HCT116 (cell line): ENCODE measurements at regions not wholly inside any gene's neighbourhood (a gene's known extent, or its start where the extent isn't known, plus 50 kb on each side); places are given as distances from the start of the nearest gene placed in this dataset.

Experiments used
- ATAC-seq: fragments of 200-7000 bp; cut with Tn5 transposase; 2 replicates; pipeline ENCODE4 v1.9.1; 2020; ENCODE audit warnings: mild to moderate bottlenecking, moderate library complexity
- BruUV-seq: library from RNA; stranded (reverse); fragments of 400-500 nt; replicated peaks from 2 replicates; lab custom pipeline; 2021; lab: Mats Ljungman, UMichigan
- CTCF ChIA-PET: fragments of 300-600 bp; sonication (Branson Sonifier 250); formaldehyde crosslinking; loops from one replicate; lab custom pipeline; 2021; ENCODE audit warnings: antibody characterized with exemption; lab: Charles Lee
- POLR2A ChIA-PET: fragments of 300-600, 350-600 bp; sonication (Branson Sonifier 250); formaldehyde crosslinking; loops from one replicate; lab custom pipeline; 2021; ENCODE audit warnings: antibody characterized with exemption; lab: Charles Lee
- RAD21 ChIA-PET, 2 experiments: fragments of 300-600 bp; sonication (Branson Sonifier 250); formaldehyde crosslinking; loops; one replicate each; lab custom pipeline; 2023; ENCODE audit warnings: low total read pairs in 2 of 2; ENCODE audit not compliant: uncharacterized antibody in 2 of 2, unreplicated experiment in 2 of 2, low non-redundant PET in 1 of 2; lab: Charles Lee
- DNase-seq: peaks from one replicate; pipeline ENCODE4 v3.0.0-alpha.2; 2010; ENCODE audit warnings: low read depth, low spot score
- H2AFZ ChIP-seq: fragments of 200-600 bp; shearing (Covaris generic), sonication (generic); 2 replicates; pipeline ENCODE4 v1.6.1; 2017; ENCODE audit warnings: low read depth, mixed run types, mixed read lengths, antibody characterized with exemption, low read length; ENCODE audit not compliant: poor library complexity, severe bottlenecking
- H3K27ac ChIP-seq: 2 replicates; pipeline ENCODE4 v1.5.1; 2012; ENCODE audit warnings: low read depth, low read length
- H3K27me3 ChIP-seq: fragments of 200-600 bp; sonication (generic); 2 replicates; pipeline ENCODE4 v1.6.1; 2016; ENCODE audit warnings: mixed run types, low read length, mixed read lengths; ENCODE audit not compliant: insufficient read depth
- H3K36me3 ChIP-seq, 2 experiments: fragments of 200-500 bp in 1 of 2; fragments of 200-600 bp in 1 of 2; sonication (Bioruptor generic) in 1 of 2; sonication (generic) in 1 of 2; 2 replicates each; pipeline versions ENCODE4 v1.5.1 to v1.6.1; 2014 to 2016; ENCODE audit warnings: low read length in 2 of 2, inconsistent platforms in 1 of 2, mixed read lengths in 1 of 2, mixed run types in 1 of 2; ENCODE audit not compliant: insufficient read depth in 2 of 2, control insufficient read depth in 1 of 2
- H3K4me1 ChIP-seq, 2 experiments: fragments of 200-600 bp in 1 of 2; sonication (generic) in 1 of 2; 2 replicates each; pipeline versions ENCODE4 v1.5.1 to v1.6.1; 2012 to 2017; ENCODE audit warnings: low read length in 2 of 2, inconsistent platforms in 1 of 2, mild to moderate bottlenecking in 1 of 2, mixed read lengths in 1 of 2, mixed run types in 1 of 2, moderate library complexity in 1 of 2; ENCODE audit not compliant: insufficient read depth in 2 of 2, control insufficient read depth in 1 of 2
- H3K4me2 ChIP-seq: fragments of 200-600 bp; sonication (generic); 2 replicates; pipeline ENCODE4 v1.6.1; 2017; ENCODE audit warnings: mixed run types, low read length, mixed read lengths
- H3K4me3 ChIP-seq, 2 experiments: fragments of 200-600 bp in 1 of 2; sonication (generic) in 1 of 2; replicated peaks in 1 of 2; 2 replicates each; pipeline ENCODE4 v1.5.1; 2011 to 2016; ENCODE audit warnings: low read length in 2 of 2, control low read depth in 1 of 2, low read depth in 1 of 2, mild to moderate bottlenecking in 1 of 2, mixed read lengths in 1 of 2, mixed run types in 1 of 2
- H3K79me2 ChIP-seq: fragments of 200-600 bp; sonication (generic); 2 replicates; pipeline ENCODE4 v1.6.1; 2017; ENCODE audit warnings: mild to moderate bottlenecking, mixed run types, low read length, moderate library complexity, mixed read lengths; ENCODE audit not compliant: insufficient read depth
- H3K9ac ChIP-seq: fragments of 200-600 bp; sonication (generic); 2 replicates; pipeline ENCODE4 v1.6.1; 2016; ENCODE audit warnings: low read length, mixed read lengths
- H3K9me2 ChIP-seq: fragments of 200-600 bp; sonication (generic), shearing (Covaris generic); 2 replicates; pipeline ENCODE4 v1.6.1; 2017; ENCODE audit warnings: mixed run types, mild to moderate bottlenecking, moderate library complexity; ENCODE audit not compliant: insufficient read depth
- H3K9me3 ChIP-seq, 2 experiments: fragments of 200-500 bp in 1 of 2; fragments of 200-600 bp in 1 of 2; sonication (Bioruptor generic) in 1 of 2; sonication (generic) in 1 of 2; 2 replicates each; pipeline ENCODE4 v1.6.1; 2014 to 2017; ENCODE audit warnings: low read length in 2 of 2, mixed read lengths in 2 of 2, inconsistent platforms in 1 of 2, low read depth in 1 of 2, mild to moderate bottlenecking in 1 of 2, mixed run types in 1 of 2, moderate library complexity in 1 of 2; ENCODE audit not compliant: control insufficient read depth in 1 of 2, insufficient read depth in 1 of 2
- H4K20me1 ChIP-seq: fragments of 200-600 bp; sonication (generic), shearing (Covaris generic); 2 replicates; pipeline ENCODE4 v1.6.1; 2017; ENCODE audit warnings: mixed run types, mild to moderate bottlenecking, moderate library complexity; ENCODE audit not compliant: insufficient read depth
- CTCF ChIP-seq, 3 experiments: fragments of 200-600 bp in 1 of 3; sonication (generic) in 1 of 3; IDR thresholded peaks in 2 of 3; conservative IDR thresholded peaks in 1 of 3; 2 replicates each; pipeline ENCODE4 v1.5.1; 2012 to 2017; ENCODE audit warnings: low read depth in 2 of 3, low read length in 2 of 3, antibody characterized with exemption in 1 of 3, borderline replicate concordance in 1 of 3, control low read depth in 1 of 3, mild to moderate bottlenecking in 1 of 3, mixed read lengths in 1 of 3, mixed run types in 1 of 3, moderate library complexity in 1 of 3; ENCODE audit not compliant: insufficient read depth in 1 of 3
- EZH2 ChIP-seq: fragments of 200-600 bp; sonication (generic); IDR thresholded peaks from 2 replicates; pipeline ENCODE4 v1.6.1; 2017; ENCODE audit warnings: antibody characterized with exemption, mixed run types
- JUND ChIP-seq: IDR thresholded peaks from 2 replicates; pipeline ENCODE4 v1.6.1; 2012
- RAD21 ChIP-seq: IDR thresholded peaks from 2 replicates; pipeline ENCODE4 v1.6.1; 2012; ENCODE audit warnings: low read depth, mild to moderate bottlenecking
- ZNF274 ChIP-seq: fragments of 200-500 bp; sonication (Bioruptor generic); IDR thresholded peaks from 2 replicates; pipeline ENCODE4 v1.6.1; 2014; ENCODE audit warnings: mild to moderate bottlenecking, low read depth, low read length, inconsistent platforms
- intact Hi-C: fragments of 100-400 bp; cut with micrococcal nuclease; formaldehyde crosslinking; loops from 2 replicates; pipeline ENCODE4 v1.10.0; 2022
- TF ChIP-seq, protein P1 (sequence below): IDR thresholded peaks from 2 replicates; pipeline ENCODE4 v1.6.1; 2011; ENCODE audit warnings: mild to moderate bottlenecking, low read length, moderate library complexity; ENCODE audit not compliant: insufficient replicate concordance; ENCODE audit errors: extremely low read depth

DNA sequence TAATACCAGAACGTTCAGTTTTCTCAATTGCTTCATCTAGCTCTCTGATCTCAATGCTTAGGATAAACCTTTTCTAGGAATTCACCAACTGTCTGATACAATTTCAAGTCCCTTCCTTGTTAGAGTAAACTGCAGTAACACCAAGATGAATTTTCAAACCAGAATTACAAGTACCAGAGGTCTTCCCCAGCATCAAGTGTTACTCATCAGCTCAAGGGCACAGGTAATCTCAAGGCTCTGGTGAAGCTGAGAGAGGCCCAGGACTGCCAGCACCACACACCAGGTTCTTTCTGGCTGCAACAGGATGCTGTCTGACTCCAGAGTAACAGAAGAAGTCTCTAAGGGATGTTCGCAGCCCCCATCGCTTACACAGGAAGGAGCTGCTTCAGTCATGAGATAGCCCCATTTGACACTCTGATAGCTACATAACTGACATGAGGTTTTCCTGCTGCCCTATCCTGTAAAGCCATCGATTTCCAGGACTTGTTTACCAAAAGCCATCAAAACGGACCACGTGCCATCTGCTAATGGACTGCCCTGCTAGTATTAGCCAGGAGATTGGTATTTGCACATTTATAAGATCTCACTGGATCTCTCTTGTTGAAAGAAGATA, 549.4 kb downstream of the UTRN start:
- CTCF ChIA-PET, result no interaction called here
- DNase-seq, result no peak
- no peak overlapping the region for H3K4me3 ChIP-seq
- H3K4me2 ChIP-seq, result no peak overlapping the region
- BruUV-seq, result no TSS peak
- intact Hi-C loops, result no loop called here
- ATAC-seq, result no peak
- H2AFZ ChIP-seq, result no peak overlapping the region
- no peaks in the 10 kb centered on the region for H3K9me2 ChIP-seq
- TF ChIP-seq CTCF (IDR thresholded peaks at IDR 0.05 in 2 of 3, conservative IDR thresholded peaks at IDR 0.05 in 1 of 3; ENCODE audit: borderline replicate concordance in 1 of 3, insufficient read depth in 1 of 3, low read depth in 2 of 3, low read length in 2 of 3) (no peak), RAD21 (no peak), EZH2 (no peak), JUND (no peak), ZNF274 (no peak)
- TF ChIP-seq, protein P1, sequence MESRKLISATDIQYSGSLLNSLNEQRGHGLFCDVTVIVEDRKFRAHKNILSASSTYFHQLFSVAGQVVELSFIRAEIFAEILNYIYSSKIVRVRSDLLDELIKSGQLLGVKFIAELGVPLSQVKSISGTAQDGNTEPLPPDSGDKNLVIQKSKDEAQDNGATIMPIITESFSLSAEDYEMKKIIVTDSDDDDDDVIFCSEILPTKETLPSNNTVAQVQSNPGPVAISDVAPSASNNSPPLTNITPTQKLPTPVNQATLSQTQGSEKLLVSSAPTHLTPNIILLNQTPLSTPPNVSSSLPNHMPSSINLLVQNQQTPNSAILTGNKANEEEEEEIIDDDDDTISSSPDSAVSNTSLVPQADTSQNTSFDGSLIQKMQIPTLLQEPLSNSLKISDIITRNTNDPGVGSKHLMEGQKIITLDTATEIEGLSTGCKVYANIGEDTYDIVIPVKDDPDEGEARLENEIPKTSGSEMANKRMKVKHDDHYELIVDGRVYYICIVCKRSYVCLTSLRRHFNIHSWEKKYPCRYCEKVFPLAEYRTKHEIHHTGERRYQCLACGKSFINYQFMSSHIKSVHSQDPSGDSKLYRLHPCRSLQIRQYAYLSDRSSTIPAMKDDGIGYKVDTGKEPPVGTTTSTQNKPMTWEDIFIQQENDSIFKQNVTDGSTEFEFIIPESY, result no peak
- RAD21 ChIA-PET, result no interaction called here
- no peaks in the 10 kb centered on the region for H3K9me3 ChIP-seq
- POLR2A ChIA-PET, result no interaction called here
- H3K27me3 ChIP-seq, result no peaks in the 10 kb centered on the region
- H4K20me1 ChIP-seq, result no peaks in the 10 kb centered on the region
- H3K79me2 ChIP-seq, result no peaks in the 10 kb centered on the region
- H3K9ac ChIP-seq, result no peak overlapping the region
- peaks cover 0 to 12% of the 10 kb centered on the region in 2 experiments; a peak in 1 of 4 replicates for H3K4me1 ChIP-seq
- no peak overlapping the region for H3K27ac ChIP-seq
- H3K36me3 ChIP-seq, result no peaks in the 10 kb centered on the region
